SK-MEL-5 (cell line): ENCODE measurements at regions not wholly inside any gene's neighbourhood (a gene's known extent, or its start where the extent isn't known, plus 50 kb on each side); places are given as distances from the start of the nearest gene placed in this dataset.

ENCODE experiments used
- DNase-seq: peaks from one replicate; pipeline ENCODE4 v3.0.0-alpha.2; 2016; ENCODE audit warnings: low read depth, low spot score
- in situ Hi-C: cut with HindIII; loops from 2 replicates; pipeline ENCODE4 v1.10.0; 2016; ENCODE audit warnings: low sequenced_read_pairs, high pct_unique_total_duplicates, low pct_unique_long_range_greater_than_20kb

DNA sequence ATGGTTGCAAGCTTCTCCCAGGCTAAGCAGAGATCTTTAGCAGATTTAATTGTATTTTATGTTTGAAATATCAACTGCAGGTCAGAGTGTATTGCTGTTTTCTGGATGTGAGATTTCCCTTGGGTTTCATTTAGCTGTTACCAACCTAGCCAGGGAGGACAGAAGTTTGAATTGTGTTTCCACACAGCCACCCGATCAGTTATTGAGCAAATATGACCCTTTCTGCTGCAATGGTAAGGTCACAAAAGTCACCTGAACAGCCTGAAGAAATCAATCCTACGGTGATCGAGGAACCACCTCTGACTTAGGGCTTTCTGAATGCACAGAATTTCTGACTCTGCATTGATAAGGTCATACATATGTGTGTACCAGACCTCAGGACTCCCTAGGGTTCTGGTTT, 419.9 kb downstream of the MAN2A1 start:
- no peak for DNase-seq
- in situ Hi-C loops = no loop called here

DNA sequence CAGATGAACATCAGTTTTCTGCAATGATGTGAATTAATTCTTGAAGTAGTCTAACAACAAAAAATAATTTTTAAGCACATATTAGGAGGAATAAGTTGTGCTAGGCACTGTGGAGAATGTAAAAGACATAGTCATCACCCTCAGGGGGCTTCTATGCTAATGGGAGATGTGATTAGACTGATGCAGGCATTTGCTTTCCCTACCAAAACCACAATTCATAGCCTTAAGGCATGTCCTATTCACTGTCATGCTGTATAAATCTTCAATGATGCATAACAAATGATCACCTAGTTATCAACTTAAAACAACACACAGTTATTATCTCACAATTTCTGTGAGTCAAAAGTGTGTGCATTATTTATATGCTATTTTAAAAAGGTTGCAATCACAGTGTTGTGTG, 422.6 kb downstream of the MAN2A1 start:
- no peak for DNase-seq
- in situ Hi-C loops = no loop called here

DNA sequence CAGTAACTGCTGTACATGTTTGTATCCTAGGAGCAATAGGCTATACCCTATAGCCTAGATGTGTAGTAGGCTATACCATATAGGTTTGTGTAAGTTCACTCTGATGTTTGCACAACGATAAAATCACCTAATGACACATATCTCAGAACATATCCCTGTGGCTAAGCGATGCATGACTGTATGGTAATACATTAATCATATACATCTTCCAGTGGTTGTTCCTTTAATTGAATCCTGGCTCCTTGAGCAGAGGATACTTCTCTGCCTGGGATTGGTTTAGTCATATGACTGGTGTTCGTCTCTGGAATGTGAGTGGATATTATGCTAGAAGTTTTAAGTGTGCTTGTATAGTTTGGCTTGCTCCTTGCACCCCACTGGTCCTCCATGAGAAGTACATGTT, 425.8 kb downstream of the MAN2A1 start:
- in situ Hi-C loops = no loop called here
- no peak for DNase-seq

DNA sequence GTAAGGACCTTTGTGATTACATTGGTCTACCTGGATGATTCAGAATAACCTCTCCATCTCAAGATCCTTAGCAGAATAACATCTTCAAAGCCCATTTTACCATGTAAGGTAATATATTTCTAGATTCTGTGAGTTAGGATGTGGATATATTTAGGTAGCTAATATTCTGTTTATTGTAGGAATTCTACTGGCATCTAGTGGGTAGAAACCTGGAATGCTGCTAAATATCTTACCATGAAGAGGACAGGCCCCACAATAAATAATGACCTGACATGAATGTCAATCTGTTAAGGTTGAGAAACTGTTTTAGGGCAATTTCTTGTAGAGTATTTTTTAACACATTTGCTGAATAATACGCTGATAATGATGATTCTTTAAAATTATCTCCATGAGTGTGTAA, 426.8 kb downstream of the MAN2A1 start:
- in situ Hi-C loops = no loop called here

DNA sequence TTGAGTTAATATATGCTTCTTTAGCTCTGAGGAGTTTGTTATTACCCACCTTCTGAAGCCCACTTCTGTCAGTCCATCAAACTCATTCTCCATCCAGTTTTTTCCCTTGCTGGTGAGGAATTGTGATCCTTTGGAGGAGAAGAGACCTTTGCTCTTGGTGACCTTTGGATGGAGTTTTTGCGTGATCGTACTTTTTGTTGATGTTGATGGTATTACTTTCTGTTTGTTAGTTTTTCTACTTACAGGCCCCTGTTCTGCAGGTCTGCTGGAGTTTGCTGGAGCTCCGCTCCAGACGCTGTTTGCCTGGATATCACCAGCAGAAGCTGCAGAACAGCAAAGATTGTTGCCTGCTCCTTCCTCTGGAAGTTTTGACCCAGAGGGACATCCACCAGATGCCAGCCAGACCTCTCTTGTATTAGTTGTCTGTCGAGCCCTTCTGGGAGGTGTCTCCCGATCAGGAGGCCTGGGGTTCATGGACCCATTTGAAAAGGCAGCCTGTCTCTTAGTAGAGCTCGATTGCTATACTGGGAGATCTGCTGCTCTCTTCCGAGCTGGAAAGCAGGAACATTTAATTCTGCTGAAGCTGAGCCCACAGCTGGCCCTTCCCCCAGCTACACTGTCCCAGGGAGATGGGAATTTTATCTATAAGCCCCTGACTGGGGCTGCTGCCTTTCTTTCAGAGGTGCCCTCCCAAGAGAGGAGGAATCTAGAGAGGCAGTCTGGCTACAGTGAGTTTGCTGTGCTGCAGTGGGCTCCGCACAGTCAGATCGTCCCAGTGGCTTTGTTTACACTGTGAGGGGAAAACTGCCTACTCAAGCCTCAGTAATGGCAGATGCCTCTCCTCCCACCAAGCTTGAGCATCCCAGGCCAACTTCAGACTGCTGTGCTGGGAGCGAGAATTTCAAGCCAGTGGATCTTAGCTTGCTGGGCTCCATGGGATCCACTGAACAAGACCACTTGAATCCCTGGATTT, 445.5 kb downstream of the MAN2A1 start:
- DNase-seq = no peak
- in situ Hi-C loops = no loop called here

More for the DNA sequence above, 426.8 kb downstream of the MAN2A1 start:
- no peak for DNase-seq

DNA sequence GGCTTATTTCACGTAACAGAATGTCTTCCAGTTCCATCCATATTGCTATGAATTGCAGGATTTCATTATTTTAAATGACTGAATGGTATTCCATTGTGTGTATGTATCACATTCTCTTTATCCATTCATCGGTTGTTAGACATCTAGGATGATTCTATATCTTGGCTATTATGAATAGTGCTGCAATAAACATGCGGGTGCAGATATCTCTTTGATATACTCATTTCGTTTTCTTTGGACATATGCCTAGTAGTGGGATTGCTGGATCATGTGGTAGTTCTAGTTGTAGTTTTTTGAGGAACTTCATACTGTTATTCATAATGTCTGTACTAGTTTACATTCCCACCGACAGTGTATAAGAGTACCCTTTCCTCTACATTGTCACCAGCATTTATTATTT, 460.5 kb downstream of the MAN2A1 start:
- in situ Hi-C loops = no loop called here
- no peak for DNase-seq

DNA sequence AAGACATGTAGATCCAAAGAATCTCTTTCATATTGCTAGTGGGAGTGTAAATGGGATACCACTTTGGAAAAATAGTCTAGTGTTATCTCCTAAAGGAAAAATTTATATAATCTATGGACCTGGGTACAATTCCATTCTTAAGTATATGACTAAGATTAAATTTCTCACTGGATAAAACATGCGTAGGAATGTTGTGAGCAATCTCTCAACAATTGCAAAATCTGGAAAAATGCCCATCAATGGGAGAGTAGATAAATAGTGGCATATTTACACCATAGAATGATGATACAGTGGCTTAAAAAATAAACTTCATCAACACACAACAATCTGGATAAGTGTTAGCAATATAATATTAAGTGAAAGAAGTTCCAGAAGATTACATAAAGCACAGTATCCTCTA, 469.5 kb downstream of the MAN2A1 start:
- DNase-seq = no peak
- in situ Hi-C loops = no loop called here

DNA sequence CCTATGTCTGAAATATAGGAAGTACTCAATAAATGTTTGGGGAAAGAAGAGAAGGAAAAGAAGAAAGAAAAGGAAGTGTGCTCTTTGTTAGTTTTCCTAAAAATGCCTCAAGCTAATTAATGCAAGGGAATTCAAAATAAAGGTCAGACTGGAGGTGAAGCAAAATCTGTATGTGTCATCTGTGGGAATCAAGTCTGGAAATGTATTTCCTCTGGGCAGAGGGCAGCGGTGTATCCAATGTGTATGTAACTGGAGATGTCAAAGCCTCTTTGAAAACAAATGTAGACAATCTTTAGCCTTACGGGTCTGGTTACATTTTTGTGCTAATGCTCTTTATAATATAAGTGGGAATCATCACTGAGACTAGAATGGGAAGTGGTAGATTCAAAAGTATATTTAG, 471.4 kb downstream of the MAN2A1 start:
- no peak for DNase-seq

DNA sequence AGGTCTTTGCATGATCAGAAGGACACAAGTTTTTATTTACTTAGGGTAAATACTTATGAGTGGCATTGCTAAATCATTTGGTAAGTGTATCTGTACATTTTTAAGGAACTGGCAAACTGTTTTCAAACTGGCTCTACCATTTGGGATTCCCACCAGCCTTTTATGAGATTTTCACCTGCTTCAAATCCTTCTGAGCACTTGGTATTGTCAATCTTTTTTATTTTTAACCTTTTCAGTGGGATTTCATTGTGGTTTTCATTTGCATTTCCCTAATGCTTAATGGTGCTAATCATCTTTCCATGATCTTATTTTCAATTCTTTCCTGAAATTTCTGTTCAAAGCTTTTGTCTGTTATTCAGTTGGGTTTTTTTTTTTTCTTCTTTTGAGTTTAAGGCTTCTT, 475.6 kb downstream of the MAN2A1 start:
- in situ Hi-C loops = no loop called here
- DNase-seq = no peak

More for the DNA sequence above, 471.4 kb downstream of the MAN2A1 start:
- in situ Hi-C loops = no loop called here

DNA sequence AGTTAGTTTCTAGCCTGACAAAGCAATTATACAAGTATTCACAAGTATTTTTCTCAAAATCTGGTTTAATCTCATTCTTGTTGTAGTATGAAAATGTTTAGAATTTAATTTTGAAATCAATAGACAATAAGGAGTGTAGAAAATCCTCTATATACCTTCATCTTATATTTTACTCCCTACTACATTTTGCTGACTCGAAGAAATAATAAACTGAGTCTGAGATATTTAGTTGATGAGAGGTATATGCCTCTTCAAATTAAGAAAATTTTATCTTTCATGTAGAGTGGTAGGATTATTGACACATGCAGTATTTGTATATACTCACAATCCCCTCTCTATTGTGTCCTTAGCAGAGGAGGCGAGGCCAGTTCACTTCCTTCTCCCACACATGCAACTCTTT, 477.7 kb downstream of the MAN2A1 start:
- in situ Hi-C loops = no loop called here
- no peak for DNase-seq

DNA sequence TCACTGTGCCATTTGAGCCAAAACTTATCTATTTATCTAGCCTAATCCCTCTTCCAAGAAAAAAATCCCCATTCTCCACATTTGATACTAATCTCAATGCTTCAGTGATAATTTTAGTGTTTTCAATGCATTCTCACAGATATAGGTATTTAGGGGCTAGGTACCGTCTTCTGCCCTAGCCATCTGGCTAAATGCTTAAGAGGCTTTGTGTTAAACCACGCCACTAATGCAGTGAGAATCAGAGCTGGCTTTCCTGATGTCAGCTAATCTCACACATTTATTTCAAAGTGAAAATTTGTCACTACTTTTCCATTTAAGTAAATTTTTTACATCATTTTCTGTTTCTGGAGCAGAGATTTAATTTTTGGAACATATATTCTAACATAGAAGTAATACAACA, 479.7 kb downstream of the MAN2A1 start:
- in situ Hi-C loops = no loop called here
- no peak for DNase-seq

DNA sequence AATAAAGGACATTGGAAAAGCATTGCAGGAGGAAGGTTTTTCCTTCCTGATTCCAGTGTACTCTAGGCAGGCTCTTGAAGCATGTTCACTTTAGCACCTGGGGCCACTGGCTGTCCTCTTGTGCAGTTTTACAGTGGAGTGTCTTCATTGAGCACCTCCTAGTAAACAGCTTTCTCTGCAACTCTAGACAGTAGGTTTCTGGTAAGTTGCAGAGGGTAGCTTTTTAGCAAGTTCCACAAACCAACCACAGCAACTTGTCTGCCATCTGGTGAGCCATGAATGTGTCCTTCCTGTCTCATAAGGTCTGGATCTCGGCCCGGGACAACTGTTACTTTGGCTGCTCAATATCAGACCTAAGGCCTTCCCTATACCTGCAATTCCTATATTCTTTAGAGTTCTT, 488.0 kb downstream of the MAN2A1 start:
- in situ Hi-C loops = no loop called here
- no peak for DNase-seq

DNA sequence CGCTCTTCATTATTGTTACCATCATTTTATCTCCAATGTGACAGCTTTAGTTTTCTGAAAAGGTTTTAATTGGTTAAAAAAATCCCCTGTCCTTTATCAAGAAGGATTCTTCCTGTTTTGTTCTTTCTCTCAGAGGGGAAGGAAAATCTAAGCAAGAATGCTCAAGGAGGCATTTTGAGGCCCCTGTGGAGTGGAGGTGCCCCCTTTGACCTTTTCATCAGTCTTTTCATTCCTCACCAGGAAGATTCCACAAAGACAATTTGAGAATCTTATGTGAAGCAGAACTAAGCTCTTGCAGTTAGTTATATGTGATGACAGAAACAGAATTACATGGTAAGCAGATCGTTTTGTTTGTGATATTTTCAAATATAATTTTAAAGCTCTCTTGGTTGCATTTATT, 489.6 kb downstream of the MAN2A1 start:
- in situ Hi-C loops = no loop called here
- DNase-seq = no peak

DNA sequence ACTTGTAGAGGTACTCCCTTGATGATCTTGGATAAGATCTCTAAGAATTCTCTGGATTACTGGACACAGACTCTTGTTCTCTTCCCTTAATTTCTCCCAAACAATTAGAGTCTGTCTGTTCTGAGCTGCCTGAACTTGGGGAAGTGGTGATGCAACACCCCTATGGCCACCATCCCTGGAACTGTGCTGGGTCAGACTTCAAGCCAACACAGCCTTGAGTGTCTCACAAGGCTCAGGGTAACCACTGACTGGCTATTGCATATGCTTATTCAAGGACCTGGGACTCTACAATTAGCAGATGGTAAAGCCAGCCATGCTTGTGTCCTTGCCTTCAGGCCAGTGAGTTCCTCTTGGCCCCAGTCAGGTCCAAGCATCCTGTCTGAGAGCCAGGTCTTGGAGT, 504.5 kb downstream of the MAN2A1 start:
- in situ Hi-C loops = no loop called here
- DNase-seq = no peak

DNA sequence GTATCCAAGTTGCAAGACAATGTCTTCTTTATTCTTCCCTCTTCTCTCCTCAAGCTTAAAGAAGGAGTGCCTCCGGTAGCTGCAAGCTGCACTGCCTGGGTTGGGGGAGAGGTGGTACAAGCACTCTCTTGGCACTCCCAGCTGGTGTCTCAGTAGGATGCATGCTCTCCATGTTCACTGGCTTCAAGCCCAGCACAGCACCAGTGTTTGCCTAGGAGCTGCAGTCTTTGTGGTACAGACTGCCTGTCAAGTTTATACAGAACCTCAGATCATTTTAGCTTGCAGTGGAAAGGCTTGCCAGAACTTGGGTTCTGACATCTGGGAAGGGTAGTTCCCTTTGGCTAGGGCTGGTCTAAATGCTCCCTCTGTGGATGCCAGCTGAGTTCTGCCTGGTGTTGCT, 505.6 kb downstream of the MAN2A1 start:
- in situ Hi-C loops = no loop called here
- no peak for DNase-seq

DNA sequence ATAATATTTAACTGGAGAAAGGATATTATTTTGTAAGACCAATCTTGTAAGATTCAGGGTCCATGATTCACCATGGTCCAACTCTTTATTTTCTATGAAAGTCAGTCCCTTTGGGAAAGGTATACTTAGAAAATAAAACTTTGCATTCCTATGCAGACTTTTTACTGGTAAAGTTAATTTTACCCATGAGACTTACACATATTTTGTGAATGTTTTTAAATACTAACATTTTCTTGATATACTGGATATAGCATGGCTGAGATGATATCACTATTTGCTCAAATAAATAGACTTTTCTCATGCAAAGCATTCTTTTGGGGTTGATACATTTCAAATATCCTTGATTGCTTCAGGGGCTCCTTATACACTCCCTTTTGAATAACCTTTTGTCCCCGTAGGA, 512.1 kb downstream of the MAN2A1 start:
- no peak for DNase-seq
- in situ Hi-C loops = no loop called here

DNA sequence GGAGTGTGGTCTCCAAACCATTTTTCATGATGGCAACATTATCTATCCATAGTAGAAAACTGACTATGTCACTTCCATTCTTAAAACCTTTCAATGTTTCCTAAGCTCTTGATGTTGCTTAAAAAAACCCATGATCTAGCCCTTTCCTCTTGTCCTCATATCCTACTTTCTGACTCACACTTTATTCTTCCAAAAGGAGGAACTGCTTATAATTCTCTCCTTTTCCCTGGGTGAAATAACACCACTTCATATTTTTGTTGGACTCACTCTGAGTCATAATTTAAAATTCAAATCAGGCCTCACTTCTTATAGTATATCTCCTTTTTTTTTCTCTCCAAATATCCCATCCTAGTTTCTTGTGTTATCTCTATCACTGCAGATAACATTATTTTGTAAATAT, 513.9 kb downstream of the MAN2A1 start:
- in situ Hi-C loops = no loop called here
- DNase-seq = no peak

DNA sequence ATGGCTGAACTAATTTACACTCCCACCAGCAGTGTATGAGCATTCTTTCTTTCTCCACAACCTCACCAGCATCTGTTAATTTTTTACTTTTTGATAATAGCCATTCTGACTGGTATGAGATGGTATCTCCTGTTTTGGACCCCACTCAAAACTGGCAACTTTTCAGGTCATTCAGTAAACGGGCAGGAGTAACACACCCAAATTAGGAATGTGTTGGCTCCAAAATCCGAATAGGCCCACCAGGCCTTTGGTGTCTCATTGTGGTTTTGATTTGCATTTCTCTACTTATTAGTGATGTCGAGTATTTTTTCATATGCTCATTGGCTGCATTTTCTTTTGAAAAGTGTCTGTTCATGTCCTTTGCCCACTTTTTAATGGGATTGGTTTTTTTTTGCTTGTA, 517.1 kb downstream of the TMEM232 start:
- in situ Hi-C loops = no loop called here
- DNase-seq = no peak

DNA sequence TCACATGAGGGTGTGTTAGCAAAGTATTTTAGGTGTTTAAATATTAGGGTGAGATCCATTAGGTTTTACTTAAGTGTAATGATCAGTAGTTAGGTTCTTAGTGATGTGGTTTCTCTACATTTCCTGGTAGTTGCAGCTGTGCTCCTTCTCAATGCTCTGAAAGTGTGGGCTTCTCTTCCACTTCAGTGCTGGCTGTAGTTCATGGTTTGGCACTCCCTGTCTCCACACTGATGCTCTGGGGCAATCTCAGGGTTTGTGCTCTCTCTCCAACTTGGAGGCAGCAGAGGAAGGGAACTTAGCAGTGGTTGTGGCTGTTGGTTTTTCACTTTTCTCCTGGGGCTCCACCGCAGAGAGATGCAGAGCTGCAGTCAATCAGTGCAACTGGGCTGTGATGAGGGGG, 507.5 kb downstream of the TMEM232 start:
- in situ Hi-C loops = no loop called here
- no peak for DNase-seq
